Loucy (cell line): ENCODE measurements at regions not wholly inside any gene's neighbourhood (a gene's known extent, or its start where the extent isn't known, plus 50 kb on each side); places are given as distances from the start of the nearest gene placed in this dataset.

Source experiments
- CTCF ChIP-seq: fragments of 200-600 bp; sonication (generic); conservative IDR thresholded peaks from 2 replicates; pipeline ENCODE4 v1.5.1; 2014; ENCODE audit warnings: mild to moderate bottlenecking, antibody characterized with exemption, low read length
- EZH2phosphoT487 ChIP-seq: fragments of 200-600 bp; IDR thresholded peaks from 2 replicates; pipeline ENCODE4 v1.6.1; 2018; ENCODE audit warnings: antibody characterized with exemption, mild to moderate bottlenecking, moderate library complexity, borderline replicate concordance

GRCh38 chr5:112569596-112569995 lies 150.5 kb upstream of the EPB41L4A start:
- TF ChIP-seq CTCF: no peak
- TF ChIP-seq EZH2phosphoT487: no peak
